MCF 10A (cell line): ENCODE measurements at regions not wholly inside any gene's neighbourhood (a gene's known extent, or its start where the extent isn't known, plus 50 kb on each side); places are given as distances from the start of the nearest gene placed in this dataset.
"Not testable (repeated sequence)": the region's sequence is repeated elsewhere in the genome, so short reads cannot be mapped to it uniquely, and the experiment has no call there.

Experiments
- BruUV-seq: library from RNA; stranded (reverse); fragments of 400-500 nt; replicated peaks from 2 replicates; lab custom pipeline; 2021; lab: Mats Ljungman, UMichigan
- CTCF ChIA-PET: fragments of 300-600 bp; sonication (Branson Sonifier 250); formaldehyde crosslinking; extraction: SDS; loops from one replicate; lab custom pipeline; 2021; ENCODE audit warnings: antibody characterized with exemption, inconsistent platforms; lab: Yijun Ruan, JAX
- POLR2A ChIA-PET: fragments of 300-600, 350-650 bp; sonication (Branson Sonifier 250); formaldehyde crosslinking; extraction: SDS; loops from one replicate; lab custom pipeline; 2020; ENCODE audit warnings: antibody characterized with exemption, inconsistent platforms; lab: Yijun Ruan, JAX
- DNase-seq: peaks from one replicate; pipeline ENCODE4 v3.0.0-alpha.2; 2018; ENCODE audit not compliant: unreplicated experiment
- H3K27ac Mint-ChIP-seq: one replicate; pipeline ENCODE4 v1.8.0; 2022; ENCODE audit warnings: mild to moderate bottlenecking, low read depth, mixed read lengths; ENCODE audit not compliant: unreplicated experiment
- H3K27me3 Mint-ChIP-seq: one replicate; pipeline ENCODE4 v1.8.0; 2022; ENCODE audit warnings: mixed read lengths; ENCODE audit not compliant: insufficient read depth, unreplicated experiment
- H3K36me3 Mint-ChIP-seq: one replicate; pipeline ENCODE4 v1.8.0; 2022; ENCODE audit warnings: mild to moderate bottlenecking, moderate library complexity, mixed read lengths; ENCODE audit not compliant: insufficient read depth, unreplicated experiment
- H3K4me1 Mint-ChIP-seq: one replicate; pipeline ENCODE4 v1.8.0; 2022; ENCODE audit warnings: mixed read lengths; ENCODE audit not compliant: insufficient read depth, unreplicated experiment
- H3K4me3 Mint-ChIP-seq: one replicate; pipeline ENCODE4 v1.8.0; 2022; ENCODE audit warnings: mild to moderate bottlenecking, moderate library complexity, mixed read lengths; ENCODE audit not compliant: unreplicated experiment
- H3K9me3 Mint-ChIP-seq: one replicate; pipeline ENCODE4 v1.8.0; 2022; ENCODE audit warnings: mixed read lengths; ENCODE audit not compliant: unreplicated experiment
- CTCF ChIP-seq: fragments of 200-600 bp; IDR thresholded peaks from one replicate; pipeline ENCODE4 v1.8.0; 2022; ENCODE audit warnings: antibody characterized with exemption, mild to moderate bottlenecking; ENCODE audit not compliant: unreplicated experiment
- intact Hi-C: fragments of 100-400 bp; cut with micrococcal nuclease; formaldehyde crosslinking; loops from 2 replicates; pipeline ENCODE4 v1.14.1; 2022

DNA sequence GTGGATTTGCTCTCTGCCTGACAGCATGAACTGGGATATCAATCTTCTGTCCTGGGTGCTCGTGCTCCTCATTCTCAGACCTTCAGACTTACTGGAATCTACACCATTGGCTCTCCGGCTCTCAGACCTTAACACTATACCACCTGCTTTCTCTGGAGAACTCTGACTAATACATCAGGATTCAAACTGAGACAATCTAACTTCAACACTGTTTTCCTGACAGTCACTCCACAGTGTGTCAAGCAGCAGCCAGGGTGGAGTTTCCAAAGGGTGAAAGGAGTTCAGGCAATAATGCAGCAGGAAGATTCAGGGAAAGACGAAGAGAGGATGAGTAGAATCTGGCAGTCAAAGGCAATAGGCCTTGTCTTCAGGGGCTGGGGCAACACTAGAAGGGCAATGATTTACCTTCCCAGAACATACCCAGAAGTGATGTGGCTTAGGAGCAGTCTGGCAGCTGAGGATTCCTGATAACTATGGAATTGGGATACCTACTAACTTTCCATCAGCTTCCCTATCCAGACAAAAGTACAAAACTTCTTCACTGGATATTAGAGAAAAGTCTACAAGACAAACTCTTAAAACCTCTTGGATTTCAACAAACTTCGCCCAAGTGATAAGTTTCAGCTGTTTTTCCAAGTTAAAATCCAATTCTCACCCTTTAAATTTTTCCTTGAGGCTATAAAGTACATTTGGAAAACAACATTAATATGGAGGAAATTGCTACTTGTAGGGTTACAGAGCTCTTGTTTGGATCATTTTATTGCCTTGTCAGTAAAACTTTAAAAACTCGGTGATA is 58.4 kb upstream of the SLIT2 start:
- Mint-ChIP-seq H3K4me3 (no peak overlapping the region), H3K4me1 (peaks cover 30% of the 10 kb centered on the region), H3K9me3 (peaks cover 9% of the 10 kb centered on the region), H3K27ac (peak overlapping the region; percentile 87), H3K27me3 (no peaks in the 10 kb centered on the region), H3K36me3 (no peaks in the 10 kb centered on the region)
- intact Hi-C loops: no loop called here
- TF ChIP-seq CTCF: no peak
- DNase-seq: peak; percentile 64
- POLR2A ChIA-PET: interaction anchor here (0.7 to 1.6 kb wide), 3 partner anchors 58 to 1485 kb away, joined by 3 to 8 read pairs (median 3); partner anchors contain the start of gene SLIT2
- TSS peak; percentile 70 for BruUV-seq
- CTCF ChIA-PET: interaction anchor here (1.1 kb wide), 1 partner anchor 55 kb away, joined by 3 read pairs; no protein-coding TSS in a partner anchor

DNA sequence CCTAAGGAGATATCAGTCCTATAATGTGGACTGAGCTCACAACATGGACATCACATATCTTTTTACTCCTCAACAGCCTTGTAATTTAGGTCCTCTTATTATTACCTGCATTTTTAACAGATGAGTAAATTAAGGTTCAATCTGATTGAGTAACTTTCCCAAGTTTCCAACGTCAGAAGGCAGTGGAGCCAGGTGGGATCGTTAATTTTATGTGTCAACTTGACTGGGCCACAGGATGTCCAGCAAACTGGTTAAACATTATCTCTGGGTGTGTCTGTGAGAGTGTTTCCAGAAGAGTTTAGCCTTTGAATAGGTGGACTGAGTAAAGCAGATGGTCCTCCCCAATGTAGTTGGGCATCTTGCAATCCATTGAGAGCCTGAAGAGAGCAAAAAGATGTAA is 59.0 kb upstream of the SLIT2 start:
- Mint-ChIP-seq H3K9me3 (peaks cover 9% of the 10 kb centered on the region), H3K27me3 (no peaks in the 10 kb centered on the region), H3K4me1 (peaks cover 30% of the 10 kb centered on the region), H3K36me3 (no peaks in the 10 kb centered on the region), H3K4me3 (no peak overlapping the region), H3K27ac (peak overlapping the region; percentile 87)
- intact Hi-C loops: no loop called here
- peak; percentile 59 for DNase-seq
- ChIA-PET CTCF (no interaction called here), POLR2A (no interaction called here)
- TF ChIP-seq CTCF: no peak
- BruUV-seq: no TSS peak

GRCh38 chr4:20185103-20185502 is 66.6 kb upstream of the SLIT2 start:
- intact Hi-C loops: no loop called here
- no peak for DNase-seq
- POLR2A ChIA-PET: no interaction called here

DNA sequence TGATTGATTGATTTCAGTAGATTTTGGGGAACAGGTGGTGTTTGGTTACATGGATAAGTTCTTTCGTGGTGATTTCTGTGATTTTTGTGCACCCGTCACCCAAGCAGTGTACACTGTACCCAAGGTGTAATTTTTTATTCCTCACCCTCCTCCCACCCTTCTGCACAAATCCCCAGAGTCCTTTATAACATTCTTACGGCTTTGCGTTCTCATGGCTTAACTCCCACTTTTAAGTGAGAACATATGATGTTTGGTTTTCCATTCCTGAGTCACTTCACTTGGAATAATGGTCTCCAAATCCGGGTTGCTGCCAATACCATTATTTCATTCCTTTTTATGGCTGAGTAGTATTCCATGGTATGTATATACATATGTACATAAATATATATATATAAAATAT is 68.6 kb upstream of the SLIT2 start:
- H3K27ac Mint-ChIP-seq, H3K9me3 Mint-ChIP-seq, intact Hi-C loops, CTCF ChIA-PET, H3K4me1 Mint-ChIP-seq, DNase-seq, H3K4me3 Mint-ChIP-seq, H3K27me3 Mint-ChIP-seq, H3K36me3 Mint-ChIP-seq, BruUV-seq, POLR2A ChIA-PET: not testable (repeated sequence)

More at GRCh38 chr4:20185103-20185502, 66.6 kb upstream of the SLIT2 start:
- peaks cover 17% of the 10 kb centered on the region for H3K9me3 Mint-ChIP-seq
- no peak overlapping the region for H3K4me3 Mint-ChIP-seq
- no peaks in the 10 kb centered on the region for H3K27me3 Mint-ChIP-seq
- no TSS peak for BruUV-seq
- CTCF ChIA-PET: no interaction called here
- TF ChIP-seq CTCF: no peak
- no peak overlapping the region for H3K27ac Mint-ChIP-seq
- H3K36me3 Mint-ChIP-seq: no peaks in the 10 kb centered on the region
- no peaks in the 10 kb centered on the region for H3K4me1 Mint-ChIP-seq
